DOHH2 (cell line): ENCODE measurements at regions not wholly inside any gene's neighbourhood (a gene's known extent, or its start where the extent isn't known, plus 50 kb on each side); places are given as distances from the start of the nearest gene placed in this dataset.

Experiments
- H3F3A ChIP-seq: fragments of 200-600 bp; sonication (generic), shearing (Covaris generic); 2 replicates; pipeline ENCODE4 v1.6.0; 2016; ENCODE audit warnings: antibody characterized with exemption, mild to moderate bottlenecking; ENCODE audit not compliant: control insufficient read depth, insufficient read depth
- H3K27ac ChIP-seq: fragments of 200-600 bp; sonication (generic); 2 replicates; pipeline ENCODE4 v1.5.1; 2014; ENCODE audit warnings: low read depth, mild to moderate bottlenecking, low read length, moderate library complexity
- H3K27me3 ChIP-seq: fragments of 200-600 bp; sonication (generic); 2 replicates; pipeline ENCODE4 v1.6.1; 2014; ENCODE audit warnings: mild to moderate bottlenecking, low read length, mixed read lengths; ENCODE audit not compliant: control insufficient read depth
- H3K36me3 ChIP-seq: fragments of 200-600 bp; sonication (generic); 2 replicates; pipeline ENCODE4 v1.6.1; 2014; ENCODE audit warnings: mild to moderate bottlenecking, low read length, moderate library complexity, mixed read lengths; ENCODE audit not compliant: control insufficient read depth
- H3K4me1 ChIP-seq: fragments of 200-600 bp; sonication (generic); 2 replicates; pipeline ENCODE4 v1.6.1; 2014; ENCODE audit warnings: mild to moderate bottlenecking, low read length, mixed read lengths; ENCODE audit not compliant: control insufficient read depth
- H3K4me2 ChIP-seq: fragments of 200-600 bp; sonication (generic); 2 replicates; pipeline ENCODE4 v1.6.0; 2014; ENCODE audit warnings: mild to moderate bottlenecking, low read length, moderate library complexity
- H3K4me3 ChIP-seq: fragments of 200-600 bp; sonication (generic); 2 replicates; pipeline ENCODE4 v1.5.1; 2014; ENCODE audit warnings: mild to moderate bottlenecking, low read length, mixed read lengths
- H3K79me2 ChIP-seq: fragments of 200-600 bp; sonication (generic); 2 replicates; pipeline ENCODE4 v1.6.1; 2014; ENCODE audit warnings: mild to moderate bottlenecking, low read length, mixed read lengths; ENCODE audit not compliant: control insufficient read depth
- H3K9me2 ChIP-seq: fragments of 200-600 bp; sonication (generic); replicated peaks from 2 replicates; pipeline ENCODE4 v1.6.1; 2014; ENCODE audit warnings: mild to moderate bottlenecking, low read length, mixed read lengths; ENCODE audit not compliant: control insufficient read depth
- H3K9me3 ChIP-seq: fragments of 200-600 bp; sonication (generic); 2 replicates; pipeline ENCODE4 v1.6.1; 2014; ENCODE audit warnings: antibody characterized with exemption, low read length, mixed read lengths; ENCODE audit not compliant: control insufficient read depth, insufficient read depth
- H4K20me1 ChIP-seq: fragments of 200-600 bp; sonication (generic); 2 replicates; pipeline ENCODE4 v1.6.0; 2014; ENCODE audit warnings: low read depth, mild to moderate bottlenecking, antibody characterized with exemption, low read length, moderate library complexity; ENCODE audit not compliant: control insufficient read depth, insufficient read depth
- CTCF ChIP-seq: fragments of 200-600 bp; sonication (generic); IDR thresholded peaks from one replicate; pipeline ENCODE4 v1.5.1; 2014; ENCODE audit warnings: antibody characterized with exemption, mild to moderate bottlenecking, low read depth, low read length; ENCODE audit not compliant: poor library complexity, severe bottlenecking
- EZH2phosphoT487 ChIP-seq: fragments of 200-600 bp; sonication (generic); IDR thresholded peaks from 2 replicates; pipeline ENCODE4 v1.6.1; 2017; ENCODE audit warnings: borderline replicate concordance, mild to moderate bottlenecking, antibody characterized with exemption, low read length, moderate library complexity, mixed read lengths

- no peak overlapping the region for H3K27ac ChIP-seq
- no peaks in the 10 kb centered on the region for H3F3A ChIP-seq
- H3K9me2 ChIP-seq: no peaks in the 10 kb centered on the region
- no peaks in the 10 kb centered on the region for H3K27me3 ChIP-seq
- no peaks in the 10 kb centered on the region for H3K9me3 ChIP-seq
- H4K20me1 ChIP-seq: no peaks in the 10 kb centered on the region
- no peaks in the 10 kb centered on the region for H3K36me3 ChIP-seq
- H3K79me2 ChIP-seq: no peaks in the 10 kb centered on the region
- no peaks in the 10 kb centered on the region for H3K4me1 ChIP-seq
- no peak for TF ChIP-seq CTCF
- TF ChIP-seq EZH2phosphoT487: no peak
- no peak overlapping the region for H3K4me2 ChIP-seq
- no peak overlapping the region for H3K4me3 ChIP-seq
Observed at GRCh38 chr7:17086403-17086802, 204.6 kb upstream of the AGR3 start.

- no peaks in the 10 kb centered on the region for H3F3A ChIP-seq
- H3K9me3 ChIP-seq: no peaks in the 10 kb centered on the region
- H3K4me3 ChIP-seq: no peak overlapping the region
- no peak overlapping the region for H3K27ac ChIP-seq
- H3K36me3 ChIP-seq: no peaks in the 10 kb centered on the region
- H3K4me1 ChIP-seq: no peaks in the 10 kb centered on the region
- H3K79me2 ChIP-seq: no peaks in the 10 kb centered on the region
- no peaks in the 10 kb centered on the region for H3K27me3 ChIP-seq
- no peaks in the 10 kb centered on the region for H3K9me2 ChIP-seq
- TF ChIP-seq EZH2phosphoT487 (no peak), CTCF (no peak)
- no peaks in the 10 kb centered on the region for H4K20me1 ChIP-seq
- no peak overlapping the region for H3K4me2 ChIP-seq
Observed at GRCh38 chr7:17090751-17091150, 207.7 kb upstream of the AHR start.

GRCh38 chr7:17093461-17093860, 205.0 kb upstream of the AHR start:
- H3K4me2 ChIP-seq: no peak overlapping the region

More at GRCh38 chr7:17093461-17093860, 205.0 kb upstream of the AHR start:
- H3F3A ChIP-seq: no peaks in the 10 kb centered on the region
- H4K20me1 ChIP-seq: no peaks in the 10 kb centered on the region
- H3K9me3 ChIP-seq: no peaks in the 10 kb centered on the region
- no peak overlapping the region for H3K4me3 ChIP-seq
- H3K9me2 ChIP-seq: no peaks in the 10 kb centered on the region
- no peak for TF ChIP-seq CTCF
- no peak for TF ChIP-seq EZH2phosphoT487
- H3K4me1 ChIP-seq: peaks cover 11% of the 10 kb centered on the region
- H3K27ac ChIP-seq: no peak overlapping the region
- no peaks in the 10 kb centered on the region for H3K27me3 ChIP-seq
- no peaks in the 10 kb centered on the region for H3K79me2 ChIP-seq
- no peaks in the 10 kb centered on the region for H3K36me3 ChIP-seq
